ENCODE measurements at regions not wholly inside any gene's neighbourhood (a gene's known extent, or its start where the extent isn't known, plus 50 kb on each side); places are given as distances from the start of the nearest gene placed in this dataset.

DNA sequence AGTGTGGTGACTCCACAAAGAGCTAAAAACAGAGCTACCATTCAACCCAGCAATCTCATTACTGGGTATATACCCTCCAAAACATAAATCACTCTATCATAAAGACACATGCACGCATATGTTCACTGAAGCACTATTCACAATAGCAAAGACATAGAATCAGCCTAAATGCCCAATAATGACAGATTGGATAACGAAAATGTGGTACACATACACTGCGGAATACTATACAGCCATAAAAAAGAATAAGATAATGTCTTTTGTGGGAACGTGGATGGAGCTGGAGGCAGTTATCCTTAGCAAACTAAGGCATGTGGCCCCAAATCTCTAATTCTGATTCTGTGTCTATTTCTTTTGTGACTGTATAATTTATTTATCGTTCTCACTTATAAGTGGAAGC is 89.0 kb upstream of the PRNP start:
- no peak for DNase-seq

DNA sequence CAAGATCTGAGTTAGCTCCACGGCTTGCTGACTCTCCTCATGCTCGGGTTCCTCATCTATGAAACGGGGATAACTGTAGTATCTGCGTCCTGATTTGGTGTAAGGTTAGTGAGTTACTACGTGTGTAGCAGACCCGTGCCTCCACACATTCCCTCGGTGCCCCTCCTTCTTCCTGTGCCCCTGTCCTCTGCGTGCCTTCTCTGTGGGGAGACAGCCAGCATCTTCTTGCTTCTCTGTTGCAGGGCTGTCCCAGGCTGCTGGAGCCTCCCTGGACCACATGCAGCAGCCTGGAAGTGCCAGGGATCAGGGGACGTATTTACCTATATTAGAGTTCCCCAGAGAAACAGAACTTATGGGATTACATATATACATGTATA is 93.1 kb upstream of the PRNP start:
- no peak for DNase-seq

DNA sequence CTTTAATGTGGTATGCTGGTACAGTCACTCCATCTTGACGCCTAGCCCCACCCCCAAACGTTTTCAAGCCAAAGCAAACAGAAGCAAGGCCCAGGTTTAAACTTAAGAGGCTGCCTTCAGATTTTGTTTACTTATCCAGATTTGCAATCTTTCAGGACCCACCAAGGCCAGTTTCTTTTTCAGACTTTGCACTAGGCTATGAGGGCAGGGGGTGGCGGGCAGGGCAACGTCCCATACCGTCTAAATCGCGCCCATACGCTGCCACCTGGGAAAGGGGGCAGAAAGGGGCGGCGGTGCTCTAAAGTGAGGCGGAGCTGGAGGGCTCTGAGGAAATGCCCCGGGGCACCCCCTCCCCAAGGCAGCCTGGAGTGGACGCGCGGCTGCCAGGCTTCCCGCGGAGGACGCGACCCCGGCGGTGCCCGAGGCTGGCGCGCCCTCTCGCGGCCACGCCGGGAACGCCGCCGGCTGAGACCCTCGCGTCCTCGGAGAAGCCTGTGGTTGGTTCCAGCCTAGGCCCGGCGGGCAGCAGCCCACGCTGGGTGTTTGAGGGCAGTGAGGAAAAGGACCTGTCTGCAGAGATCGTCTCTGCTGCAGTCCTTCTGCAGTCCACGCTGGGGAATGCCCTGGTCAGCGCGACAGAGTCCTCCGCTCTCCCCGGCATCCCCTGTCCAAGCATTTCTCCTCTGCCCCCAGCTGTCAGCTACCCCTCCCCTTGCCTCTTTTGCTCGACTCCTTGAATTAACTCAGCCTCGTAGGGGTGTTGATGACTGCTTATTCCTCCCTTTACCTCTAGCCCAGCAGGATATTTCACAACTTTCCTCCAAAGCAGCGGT is 93.7 kb upstream of the PRNP start:
- DNase-seq, result peak; percentile 21

DNA sequence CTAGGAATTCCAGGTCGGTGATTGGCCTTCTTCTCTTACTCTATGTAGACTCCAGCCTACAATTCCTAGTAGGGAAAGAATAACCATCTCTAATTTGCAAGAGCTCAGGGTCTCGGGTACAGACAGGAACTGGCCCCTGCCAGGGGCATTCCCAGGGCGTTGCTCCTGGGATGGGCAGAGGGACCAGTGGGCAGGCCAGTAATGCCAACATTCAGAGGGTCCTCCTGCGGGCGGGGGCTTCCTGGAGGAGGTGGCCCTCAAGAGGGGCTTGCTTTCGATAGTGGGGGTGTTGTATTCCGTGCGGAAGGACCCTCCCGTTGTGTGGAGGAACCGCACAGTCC is 94.3 kb upstream of the PRNP start:
- no peak for DNase-seq

DNA sequence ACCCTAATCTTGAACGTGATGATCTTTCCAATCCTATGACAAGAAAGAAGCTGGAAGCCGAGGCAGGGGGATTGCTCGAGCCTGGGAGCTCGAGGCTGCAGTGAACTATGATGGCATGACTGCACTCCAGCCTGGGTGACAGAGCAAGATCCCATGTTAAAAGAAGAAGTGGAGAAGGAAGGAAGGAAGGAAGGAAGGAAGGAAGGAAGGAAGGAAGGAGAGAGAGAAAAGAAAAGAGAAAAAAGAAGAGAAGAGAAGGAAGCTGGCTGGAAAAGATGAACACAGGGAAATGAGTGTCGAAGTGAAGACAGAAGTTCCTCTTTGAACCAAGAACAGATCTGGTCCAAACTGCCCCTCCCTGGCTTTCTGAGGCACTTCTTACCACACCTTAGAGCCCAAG is 100.5 kb upstream of the PRNP start:
- no peak for DNase-seq

DNA sequence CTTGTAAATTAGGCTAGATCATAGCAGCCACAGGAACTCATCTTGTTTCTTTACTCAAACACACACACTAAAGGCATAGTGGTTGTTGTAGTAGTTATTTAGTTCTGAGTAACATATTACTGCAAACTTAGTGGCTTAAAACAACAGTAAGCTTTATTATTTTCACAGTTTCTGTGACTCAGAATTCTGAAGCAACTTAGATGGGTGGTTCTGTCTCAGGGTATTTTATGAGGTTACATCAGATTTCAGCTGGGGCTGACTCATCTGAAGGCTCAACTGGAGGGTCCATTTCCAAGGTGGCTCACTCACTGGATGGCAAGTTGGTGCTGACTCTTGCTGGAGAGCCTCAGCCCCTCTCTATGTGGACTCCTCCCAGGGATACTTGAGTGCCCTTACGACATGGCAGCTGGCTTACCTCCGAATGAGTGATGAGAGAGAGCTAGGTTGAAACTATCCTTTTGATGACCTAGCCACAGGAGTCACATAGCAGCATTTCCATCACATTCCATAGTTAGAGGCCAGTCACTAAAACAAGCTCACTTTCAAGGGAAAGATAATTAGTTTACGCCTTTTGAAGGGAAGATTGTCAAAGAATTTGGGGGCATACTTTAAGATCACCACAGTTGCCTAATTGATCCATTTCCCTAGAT is 101.0 kb upstream of the PRNP start:
- DNase-seq, result no peak

DNA sequence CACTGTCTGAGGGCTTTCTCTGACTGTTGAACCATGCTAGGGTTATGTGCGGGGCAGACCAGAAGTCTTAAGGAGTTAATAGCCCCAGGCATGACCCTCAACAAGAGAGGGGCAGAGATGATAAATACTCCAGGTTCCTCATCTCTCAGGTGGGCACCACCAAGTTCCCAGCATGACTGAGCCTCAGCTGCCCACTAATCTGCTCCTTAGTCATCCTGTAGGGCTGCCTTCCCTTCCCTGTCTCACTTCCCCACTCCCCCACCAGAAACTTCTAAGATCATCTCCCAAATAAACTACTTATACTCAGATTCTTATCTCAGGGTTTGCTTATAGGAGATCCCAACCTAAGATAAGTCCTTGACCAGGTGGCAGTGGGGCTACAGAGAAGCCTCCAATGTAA is 101.7 kb upstream of the PRNP start:
- DNase-seq, result no peak

DNA sequence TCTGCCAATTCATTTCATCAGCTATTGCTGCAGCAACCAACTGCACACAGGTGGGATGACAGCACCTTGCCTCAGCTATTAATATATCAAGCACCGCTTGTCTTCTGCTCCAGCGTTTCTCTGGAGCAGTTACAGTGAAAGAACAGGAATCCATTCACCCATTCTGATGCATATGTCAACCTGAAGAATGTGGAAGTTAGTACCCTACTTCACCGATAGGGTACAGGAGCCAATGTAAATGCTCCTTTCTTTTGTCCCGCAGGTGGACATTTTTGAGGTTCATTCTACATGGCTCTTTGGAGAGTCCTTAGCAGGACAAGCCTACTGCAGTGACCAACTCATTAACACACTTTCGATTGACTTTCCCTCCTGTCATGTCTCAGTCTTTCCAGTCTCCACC is 104.4 kb upstream of the PRNP start:
- no peak for DNase-seq

DNA sequence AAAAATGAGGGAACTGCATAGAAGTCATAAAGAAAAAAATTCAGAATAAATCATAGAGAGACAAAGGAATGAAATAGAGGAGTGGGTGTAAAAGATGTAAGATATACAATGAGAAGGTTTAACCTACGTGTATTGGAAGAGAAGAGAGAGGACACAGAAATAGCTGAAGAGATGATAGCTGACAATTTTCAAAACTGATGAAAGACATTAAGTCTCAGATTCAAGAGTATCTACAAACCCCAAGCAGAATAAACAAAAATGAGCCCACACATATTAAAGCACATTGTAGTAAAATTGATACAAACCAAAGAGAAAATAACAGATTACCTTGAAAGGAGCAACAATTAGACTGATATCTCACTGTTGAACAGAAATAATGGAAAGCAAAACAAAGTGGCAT is 107.9 kb upstream of the PRNP start:
- no peak for DNase-seq

DNA sequence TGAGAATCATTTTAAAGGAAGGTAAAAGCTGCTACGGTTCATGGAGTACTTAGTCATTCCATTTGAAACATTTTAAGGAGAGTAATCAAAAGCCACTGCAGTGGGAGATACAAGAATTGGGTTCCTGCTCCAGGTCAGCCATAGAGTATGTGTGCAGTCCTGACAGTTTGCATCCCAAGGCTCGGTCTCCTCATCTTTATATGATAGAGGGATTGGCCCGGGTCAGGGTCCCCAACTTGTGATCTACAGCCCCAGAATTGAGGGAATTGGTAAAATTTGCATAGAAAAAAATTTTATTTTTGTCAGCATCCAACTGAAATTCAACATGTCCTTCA is 111.9 kb upstream of the PRNP start:
- no peak for DNase-seq

DNA sequence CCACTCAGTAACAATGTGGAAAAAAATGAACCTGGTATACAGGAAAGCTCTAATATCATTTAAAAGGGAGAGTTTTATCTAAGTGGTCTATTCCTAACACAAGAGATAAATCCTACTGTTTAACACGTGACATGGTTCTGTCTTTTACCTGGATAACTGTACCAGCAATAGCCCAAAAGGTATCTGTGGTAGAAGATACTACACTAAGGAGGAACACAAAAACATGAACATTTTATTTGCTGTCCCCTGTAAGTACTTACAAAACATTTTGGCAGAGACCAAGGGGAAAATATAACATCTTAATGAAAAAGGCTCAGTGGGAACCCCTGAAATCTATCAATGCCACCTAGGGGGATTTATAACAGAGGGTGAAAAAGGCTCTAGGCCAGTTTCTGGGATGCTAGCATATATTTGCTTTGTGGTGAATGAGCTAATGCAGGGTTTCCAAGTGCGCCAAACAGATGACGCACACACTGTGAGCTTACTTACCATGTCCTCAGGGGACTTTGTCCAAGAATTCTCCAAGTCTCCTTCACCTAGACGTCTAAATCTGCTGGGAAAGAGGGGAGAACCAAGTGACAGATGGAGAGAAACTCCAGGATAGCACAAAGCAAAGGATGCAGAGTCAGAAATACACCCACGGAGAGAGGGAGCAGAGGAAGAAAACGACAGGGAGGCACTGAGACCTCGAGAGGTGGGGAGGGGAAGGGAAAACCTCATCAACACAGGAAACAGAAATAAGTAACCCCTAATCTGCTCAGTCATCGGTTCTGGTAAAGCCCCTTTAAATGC is 112.5 kb upstream of the PRNP start:
- no peak for DNase-seq

DNA sequence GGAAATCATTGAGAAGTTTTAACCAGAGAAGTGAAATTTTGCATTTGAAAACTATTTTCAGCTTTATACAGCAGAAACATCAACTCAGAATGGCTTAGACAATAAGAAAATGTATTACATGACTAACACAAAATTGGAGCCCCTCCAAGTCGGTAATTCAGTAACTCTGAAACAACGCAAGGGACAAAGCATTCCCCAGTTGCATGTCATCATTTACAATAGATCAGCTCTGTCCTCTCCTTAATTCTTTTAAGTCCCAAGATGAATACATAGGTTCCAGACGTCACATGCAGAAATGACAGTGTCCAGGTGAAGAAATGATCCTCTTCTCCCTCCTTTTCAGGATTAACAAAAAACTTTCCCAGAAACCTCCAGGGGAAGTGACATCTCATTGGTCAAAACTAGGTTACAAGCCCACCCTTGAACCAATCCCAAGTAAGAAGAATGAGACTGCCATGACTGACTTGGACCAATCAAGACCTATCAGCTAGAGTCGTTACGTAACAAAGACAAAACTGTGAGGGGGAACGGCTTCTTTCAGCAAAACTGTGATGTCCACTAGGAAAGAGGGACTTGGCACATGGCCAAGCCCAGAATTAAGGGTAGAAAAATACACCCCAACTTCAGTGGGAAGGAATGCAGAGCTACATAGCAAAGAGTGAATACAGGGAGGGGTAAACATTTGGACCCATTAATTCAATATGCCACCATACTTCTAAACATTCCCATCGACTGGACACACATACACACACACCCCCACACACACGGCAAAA is 114.3 kb upstream of the PRNP start:
- no peak for DNase-seq

DNA sequence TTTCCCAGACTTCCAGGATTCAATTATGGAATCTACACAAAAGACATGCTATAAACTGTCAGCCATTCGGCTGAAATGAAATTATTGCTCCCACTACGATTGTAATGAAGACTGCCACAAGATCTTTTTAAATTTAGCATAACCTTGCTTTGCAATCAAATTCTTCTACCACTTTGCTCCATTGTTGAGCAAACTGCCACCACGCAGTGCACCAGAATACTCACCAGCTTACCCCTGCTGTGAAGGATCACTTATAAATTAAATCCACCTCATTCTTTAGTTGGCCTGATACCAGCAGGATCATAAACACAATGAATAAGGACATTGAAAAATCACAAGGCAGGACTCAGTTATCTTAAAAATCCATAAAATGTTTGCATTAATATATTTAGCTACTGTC is 116.4 kb upstream of the PRNP start:
- no peak for DNase-seq

DNA sequence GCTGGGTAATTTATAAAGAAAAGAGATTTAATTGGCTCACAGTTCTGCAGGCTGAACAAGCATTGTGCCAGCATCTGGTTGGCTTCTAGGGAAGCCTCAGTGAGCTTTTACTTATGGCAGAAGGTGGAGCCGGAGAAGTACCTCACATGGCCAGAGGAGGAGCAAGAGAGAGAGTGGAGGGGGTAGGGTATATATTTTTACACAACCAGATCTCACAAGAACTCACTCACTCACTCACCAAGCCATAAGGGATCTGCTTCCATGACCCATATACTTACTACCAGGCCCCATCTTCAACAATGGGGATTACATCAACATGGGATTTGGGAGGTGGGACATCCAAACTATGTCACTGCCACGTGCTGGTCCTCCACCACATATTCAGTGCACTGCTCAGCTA is 117.2 kb upstream of the PRNP start:
- DNase-seq, result no peak

DNA sequence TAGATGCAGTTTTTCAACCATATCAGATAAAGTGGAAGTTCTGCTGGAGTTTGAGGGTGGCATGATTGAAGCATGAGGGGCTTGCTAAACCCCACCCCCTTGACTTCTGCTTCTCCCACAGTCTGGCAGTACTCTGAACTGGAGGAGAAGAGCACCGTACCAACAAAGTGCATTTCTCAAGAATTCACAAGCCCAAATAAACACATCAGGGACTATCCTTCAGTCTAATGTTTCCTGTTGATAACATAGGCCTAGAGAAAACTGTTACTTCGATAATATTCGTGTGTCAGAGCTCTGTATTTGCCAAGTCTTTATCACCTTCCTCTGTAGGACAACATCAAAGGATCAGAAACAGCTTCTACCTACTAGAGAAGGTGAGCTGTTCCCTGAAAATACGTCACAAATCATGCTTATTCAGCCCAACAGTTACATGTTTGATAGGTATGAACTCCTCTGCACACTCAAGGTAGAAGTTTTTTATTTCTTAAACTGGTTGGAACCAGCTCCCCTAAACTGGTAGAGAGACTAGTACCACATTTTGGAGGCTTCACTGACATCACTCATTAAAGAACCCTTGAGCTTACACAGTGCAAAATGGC is 117.8 kb upstream of the PRNP start:
- no peak for DNase-seq

DNA sequence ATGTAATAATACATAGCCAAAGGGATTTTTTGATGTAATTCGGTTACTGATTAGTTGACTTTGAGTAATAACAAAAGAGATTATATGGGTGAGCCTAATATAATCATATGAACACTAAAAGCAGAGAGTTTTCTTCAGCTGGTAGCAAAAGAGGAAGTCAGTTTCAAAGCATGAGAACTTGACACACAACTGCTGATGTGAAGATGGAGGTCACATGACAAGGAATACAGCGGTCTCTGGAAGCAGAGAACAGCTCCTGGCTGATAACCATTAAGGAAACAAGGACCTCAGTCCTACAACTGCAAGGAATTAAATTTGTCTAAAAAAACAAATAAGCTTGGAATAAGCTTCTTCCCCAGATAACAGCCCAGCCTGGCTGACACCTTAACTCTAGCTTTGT is 119.1 kb upstream of the PRNP start:
- no peak for DNase-seq

DNA sequence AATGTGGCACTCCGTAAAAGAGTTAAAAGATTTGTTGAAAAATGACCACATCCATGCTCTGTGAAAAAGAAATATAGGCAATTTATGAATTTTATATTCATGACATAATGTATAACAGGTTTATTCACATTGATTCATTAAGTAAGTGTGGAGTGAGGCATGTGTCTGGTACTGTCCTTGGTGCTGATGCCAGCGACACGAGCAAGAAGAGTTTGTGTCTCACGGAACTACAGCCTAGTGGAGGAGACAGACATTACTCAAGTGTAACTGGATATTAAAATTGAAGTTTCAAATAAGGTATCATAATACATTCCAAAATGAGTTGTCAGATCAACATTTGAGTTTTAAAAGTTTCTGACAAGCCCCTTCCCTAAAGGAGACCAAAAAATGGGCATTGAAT is 122.7 kb upstream of the PRNP start:
- no peak for DNase-seq

DNA sequence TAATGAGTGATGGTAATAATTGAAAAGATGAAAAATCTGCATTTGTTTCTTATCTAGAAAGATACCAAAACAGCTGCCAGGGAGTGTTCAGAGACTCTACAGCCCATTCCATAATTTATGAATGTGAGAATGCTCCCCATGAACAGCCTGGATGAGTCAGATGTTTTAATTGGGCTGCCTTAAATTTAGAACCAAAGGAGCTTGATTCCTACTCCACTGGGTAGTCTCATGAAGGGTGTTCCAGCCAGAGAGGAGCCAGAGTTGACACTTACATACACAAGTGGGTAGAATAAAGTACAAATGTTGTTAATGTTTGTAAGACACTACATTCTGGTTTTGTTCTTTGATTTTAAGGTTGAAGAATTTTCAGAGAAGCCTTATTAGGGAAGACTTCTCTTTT is 123.2 kb upstream of the PRNP start:
- no peak for DNase-seq

DNA sequence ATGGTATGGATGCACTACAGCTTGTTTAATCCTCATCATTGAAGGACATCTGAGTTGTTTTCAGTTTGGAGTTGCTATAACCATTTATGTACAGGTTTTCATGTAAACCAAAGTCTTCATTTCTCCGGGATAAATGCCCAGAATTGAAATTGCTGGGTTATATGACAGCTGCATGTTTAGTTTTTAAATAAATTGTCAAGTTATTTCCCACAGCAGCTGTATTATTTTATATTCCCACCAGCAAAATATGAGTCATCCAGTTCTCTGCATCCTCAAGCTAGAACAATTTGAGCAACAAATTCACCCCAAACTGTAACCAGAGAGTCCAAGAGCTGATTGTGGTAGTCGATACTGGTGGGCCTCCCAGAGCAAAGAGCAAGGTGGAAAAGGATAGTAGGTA is 125.6 kb upstream of the PRNP start:
- no peak for DNase-seq

DNA sequence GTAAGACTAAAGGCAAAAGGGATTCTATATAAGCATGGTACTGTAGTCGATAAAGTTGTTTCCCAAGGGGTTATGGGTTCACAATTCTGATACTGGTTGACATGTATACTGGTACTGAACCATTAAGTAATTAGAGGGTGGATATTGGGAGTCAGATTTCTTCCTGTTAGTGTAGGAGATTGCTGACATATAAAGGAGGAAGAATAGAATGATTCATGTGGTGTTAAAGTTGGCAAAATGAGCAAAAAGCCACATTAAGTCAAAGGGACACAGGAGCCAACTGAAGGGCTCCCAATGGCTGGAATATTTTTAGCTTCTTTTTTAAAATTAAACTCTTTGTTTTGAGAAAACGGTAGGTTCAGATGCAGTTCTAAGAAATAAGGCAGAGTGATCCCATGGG is 126.3 kb upstream of the PRNP start:
- DNase-seq, result no peak

DNA sequence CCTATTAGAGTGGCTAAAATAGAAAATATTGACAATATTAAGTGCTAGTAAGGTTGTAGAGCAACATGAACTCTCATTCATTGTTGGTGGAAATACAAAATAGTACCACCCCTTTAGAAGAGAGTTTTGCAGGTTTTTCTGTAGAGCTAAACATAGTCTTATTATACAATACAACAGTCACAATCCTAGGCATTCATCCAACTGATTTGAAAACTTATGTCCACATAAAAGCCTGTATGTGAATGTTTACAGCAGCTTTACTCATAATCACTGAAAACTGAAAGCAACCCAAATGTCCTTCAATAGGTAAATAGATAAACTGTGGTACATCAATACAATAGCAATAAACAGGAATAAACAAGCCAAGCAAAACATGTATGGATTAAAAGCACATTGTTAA is 127.2 kb upstream of the PRNP start:
- DNase-seq, result no peak

DNA sequence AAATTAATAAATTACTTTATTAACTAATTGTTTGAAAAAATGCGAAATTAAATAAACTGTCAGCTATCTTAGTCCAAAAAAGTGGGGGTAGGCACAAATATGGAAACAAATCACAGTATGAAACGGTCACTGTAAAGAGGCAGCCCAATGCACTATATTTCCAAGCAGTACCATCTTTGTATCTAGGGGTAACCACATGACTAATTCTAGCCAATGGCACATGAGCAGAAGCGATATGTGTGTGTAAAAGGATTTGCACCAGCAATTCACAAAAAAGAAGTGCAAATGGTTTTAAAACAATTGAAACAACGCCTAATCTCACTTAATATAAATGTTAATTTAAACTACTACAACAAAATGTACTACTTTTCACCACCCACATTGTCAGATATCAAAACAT is 129.5 kb upstream of the PRNP start:
- no peak for DNase-seq

DNA sequence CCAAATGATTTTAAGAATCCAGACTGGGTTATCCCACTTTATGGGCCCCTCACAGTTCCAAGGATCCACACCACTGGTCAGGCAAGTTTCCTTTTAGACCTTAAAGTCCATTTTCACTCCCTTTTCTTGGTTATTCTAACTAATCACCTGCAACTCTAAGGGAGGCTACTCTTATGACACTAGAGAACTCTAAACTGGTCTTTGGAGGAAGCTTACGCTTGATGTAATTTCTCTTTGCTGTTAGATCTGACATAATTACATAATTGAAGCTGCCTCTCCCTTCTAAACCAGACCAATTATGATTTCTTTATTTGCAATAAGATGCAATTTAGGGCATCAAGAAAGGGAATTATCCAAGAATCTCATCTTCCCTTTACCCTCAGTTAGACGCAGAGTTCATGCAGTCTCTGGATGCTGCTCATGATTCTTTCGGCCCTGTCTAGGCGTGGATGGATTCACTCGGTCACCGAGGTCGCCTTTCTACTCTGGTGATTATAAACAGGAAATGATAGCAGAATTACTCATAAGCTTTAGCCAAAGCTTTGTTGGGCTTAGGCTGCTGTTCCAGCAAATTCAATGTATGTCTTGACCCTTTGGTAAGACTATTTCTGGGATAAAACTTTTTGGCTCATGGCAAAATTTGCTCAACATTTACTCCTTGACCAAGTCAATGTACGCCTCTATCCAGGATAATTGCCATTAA is 130.9 kb upstream of the PRNP start:
- DNase-seq, result no peak
